Psoas muscle (tissue), 7 donors: ENCODE measurements at regions not wholly inside any gene's neighbourhood (a gene's known extent, or its start where the extent isn't known, plus 50 kb on each side); places are given as distances from the start of the nearest gene placed in this dataset.
"Not testable (repeated sequence)": the region's sequence is repeated elsewhere in the genome, so short reads cannot be mapped to it uniquely, and the experiment has no call there.

Experiments
- ATAC-seq, 4 donors: fragments of 200-7000 bp; cut with Tn5 transposase; one replicate each; pipeline ENCODE4 v1.9.1; 2020; ENCODE audit warnings: moderate library complexity in 3 of 4, mild to moderate bottlenecking in 2 of 4
- DNase-seq, 2 donors: peaks; one replicate each; pipeline ENCODE4 v3.0.0-alpha.2; 2020
- H3K27ac ChIP-seq: fragments of 200-600 bp; one replicate; pipeline ENCODE4 v1.8.0; 2022
- H3K27me3 ChIP-seq, 3 donors: fragments of 200-600 bp in 1 of 3; one replicate each; pipeline versions ENCODE4 v1.6.1 to v1.8.0; 2013 to 2022; ENCODE audit warnings: low read length in 2 of 3, mild to moderate bottlenecking in 2 of 3, moderate library complexity in 1 of 3; ENCODE audit not compliant: insufficient read depth in 3 of 3
- H3K36me3 ChIP-seq, 2 donors: fragments of 200-600 bp in 1 of 2; one replicate each; pipeline versions ENCODE4 v1.6.1 to v1.8.0; 2013 to 2022; ENCODE audit warnings: low read depth in 1 of 2, mild to moderate bottlenecking in 1 of 2, moderate library complexity in 1 of 2; ENCODE audit not compliant: insufficient read depth in 1 of 2
- H3K4me1 ChIP-seq: fragments of 200-600 bp; one replicate; pipeline ENCODE4 v1.8.0; 2022
- H3K4me3 ChIP-seq: fragments of 200-600 bp; one replicate; pipeline ENCODE4 v1.8.0; 2022; ENCODE audit warnings: mild to moderate bottlenecking
- H3K9me3 ChIP-seq: fragments of 200-600 bp; one replicate; pipeline ENCODE4 v1.8.0; 2022
- CTCF ChIP-seq: fragments of 200-600 bp; IDR thresholded peaks from one replicate; pipeline ENCODE4 v1.8.0; 2022; ENCODE audit warnings: antibody characterized with exemption
- WGBS, 3 donors: extraction: QIAGEN DNeasy Blood & Tissue Kit; methylation state at CpG; one replicate each; pipeline versions ENCODE4 v1.1.6 to v1.1.7; 2013; 5-methylcytosine and 5-hydroxymethylcytosine counted together
- intact Hi-C, 2 donors: fragments of 100-400 bp; cut with DNase I; formaldehyde crosslinking; loops; one replicate each; pipeline versions ENCODE4 v1.11.0 to v1.14.2; 2022
- donor health status: healthy with polysubstance abuse.
- donor health status: DM: no; HTN: no; CAD: no; lungs with moderate emphysema.
- donor health status: Bipolar disorder and iron deficiency.
- donor health status: healthy.
- donor health status: DM: yes; HTN: yes; CAD: no.
- donor health status: DM: no; HTN: no; CAD: no.
- donor health status: DM: yes; HTN: yes; CAD: no.

- H3K9me3 ChIP-seq = no peaks in the 10 kb centered on the region
- H3K4me1 ChIP-seq = no peaks in the 10 kb centered on the region
- H3K4me3 ChIP-seq = no peak overlapping the region
- TF ChIP-seq CTCF = no peak
- intact Hi-C loops = no loop called here
- peaks cover 0 to 23% (median 2%) of the 10 kb centered on the region in 3 donors for H3K27me3 ChIP-seq
- 23 to 30% (median 29%) methylated on average over 7 of the region's 7 CpGs for WGBS, 3 donors
- H3K36me3 ChIP-seq = no peaks in the 10 kb centered on the region
- DNase-seq (no peak), ATAC-seq (no peak)
- H3K27ac ChIP-seq = no peak overlapping the region
These were observed 70.4 kb upstream of the SCAF4 start for GRCh38 chr21:31802331-31802730.

- Histone ChIP-seq H3K27ac (no peak overlapping the region), H3K36me3 (no peaks in the 10 kb centered on the region), H3K4me3 (no peak overlapping the region), H3K27me3 (peaks cover 0 to 30% (median 2%) of the 10 kb centered on the region in 3 donors), H3K9me3 (no peaks in the 10 kb centered on the region), H3K4me1 (no peaks in the 10 kb centered on the region)
- ATAC-seq (no peak), DNase-seq (no peak)
- 44 to 56% (median 52%) methylated on average over 10 of the region's 10 CpGs for WGBS, 3 donors
- TF ChIP-seq CTCF = no peak
- intact Hi-C loops = no loop called here
These were observed 69.8 kb upstream of the SCAF4 start for GRCh38 chr21:31801551-31802219.

GRCh38 chr21:31798842-31799704 is 67.2 kb upstream of the SCAF4 start:
- ATAC-seq = no peak
- WGBS, 3 donors = 43 to 50% (median 45%) methylated on average over 15 of the region's 15 CpGs

DNA sequence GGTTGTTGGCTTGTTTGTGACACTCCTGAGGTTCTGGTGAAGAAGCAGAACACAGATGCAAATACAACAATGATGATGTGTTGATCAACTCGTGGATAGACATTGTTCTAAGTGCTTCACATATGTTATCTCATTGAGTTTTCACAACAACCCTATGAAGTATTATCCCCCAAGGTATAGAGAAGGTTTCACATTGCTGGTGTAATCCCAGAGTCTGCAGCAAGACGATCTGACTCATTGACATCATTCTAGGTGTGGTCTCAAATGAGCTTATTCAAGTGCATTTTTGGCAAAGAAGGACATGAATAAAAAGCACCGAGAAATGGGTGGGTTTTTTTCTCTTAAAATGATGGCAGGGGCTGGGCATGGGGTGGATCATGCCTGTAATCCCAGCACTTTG is 64.1 kb upstream of the SCAF4 start:
- H3K4me3 ChIP-seq = no peak overlapping the region
- no peak overlapping the region for H3K27ac ChIP-seq
- no peak for ATAC-seq
- no peak for TF ChIP-seq CTCF
- H3K36me3 ChIP-seq = no peaks in the 10 kb centered on the region
- no peaks in the 10 kb centered on the region for H3K4me1 ChIP-seq
- intact Hi-C loops = loop anchor here in 1 of 2 donors (10.0 kb wide), 1 partner anchor 61 kb away; the partner anchor contains the start of gene SCAF4
- peaks cover 0 to 17% (median 0%) of the 10 kb centered on the region in 3 donors for H3K27me3 ChIP-seq
- DNase-seq = no peak
- 37 to 54% (median 42%) methylated on average over 3 of the region's 3 CpGs for WGBS, 3 donors
- no peaks in the 10 kb centered on the region for H3K9me3 ChIP-seq

More at GRCh38 chr21:31798842-31799704, 67.2 kb upstream of the SCAF4 start:
- H3K27me3 ChIP-seq = peaks cover 0 to 31% (median 2%) of the 10 kb centered on the region in 3 donors
- intact Hi-C loops = loop anchor here in 1 of 2 donors (10.0 kb wide), 1 partner anchor 64 kb away; the partner anchor contains the start of gene SCAF4
- no peak overlapping the region for H3K27ac ChIP-seq
- TF ChIP-seq CTCF = no peak
- H3K9me3 ChIP-seq = no peaks in the 10 kb centered on the region
- no peak for DNase-seq
- no peak overlapping the region for H3K4me3 ChIP-seq
- no peaks in the 10 kb centered on the region for H3K36me3 ChIP-seq
- H3K4me1 ChIP-seq = no peaks in the 10 kb centered on the region

DNA sequence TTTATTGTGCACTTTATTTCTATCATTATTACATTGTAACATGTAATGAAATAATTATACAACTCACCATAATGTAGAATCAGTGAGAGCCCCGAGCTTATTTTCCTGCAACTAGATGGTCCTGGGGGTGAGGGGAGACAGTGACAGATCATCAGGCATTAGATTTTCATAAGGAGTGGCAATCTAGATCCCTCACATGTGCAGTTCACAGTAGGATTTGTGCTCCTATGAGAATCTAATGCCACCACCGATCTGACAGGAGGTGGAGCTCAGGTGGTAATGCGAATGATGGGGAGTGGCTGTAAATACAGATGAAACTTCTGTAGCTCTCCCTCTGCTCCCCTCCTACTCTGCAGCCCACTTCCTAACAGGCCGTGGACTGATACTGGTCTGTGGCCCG is 58.5 kb upstream of the SCAF4 start:
- H3K27me3 ChIP-seq, H3K4me1 ChIP-seq, H3K36me3 ChIP-seq, H3K4me3 ChIP-seq, DNase-seq, H3K9me3 ChIP-seq, H3K27ac ChIP-seq, ATAC-seq: not testable (repeated sequence)
- intact Hi-C loops = loop anchor here in 1 of 2 donors (10.0 kb wide), 1 partner anchor 56 kb away; the partner anchor contains the start of gene SCAF4
- WGBS, 3 donors = 87 to 91% (median 88%) methylated on average over 5 of the region's 5 CpGs
